Left lung (tissue), 4 donors: ENCODE measurements at regions not wholly inside any gene's neighbourhood (a gene's known extent, or its start where the extent isn't known, plus 50 kb on each side); places are given as distances from the start of the nearest gene placed in this dataset.

ENCODE experiments used
- ATAC-seq: fragments of 200-7000 bp; cut with Tn5 transposase; one replicate; pipeline ENCODE4 v1.9.1; 2020; ENCODE audit warnings: moderate library complexity
- DNase-seq, 4 donors: peaks; one replicate each; pipeline ENCODE4 v3.0.0-alpha.2; 2013 to 2020
- H3K27ac ChIP-seq, 2 donors: fragments of 200-600 bp; sonication (generic) in 1 of 2; one replicate each; pipeline versions ENCODE4 v1.5.0 to v1.8.0; 2020 to 2021
- H3K27me3 ChIP-seq, 2 donors: fragments of 200-600 bp; sonication (generic) in 1 of 2; one replicate each; pipeline versions ENCODE4 v1.5.0 to v1.8.0; 2020 to 2021
- H3K36me3 ChIP-seq, 2 donors: fragments of 200-600 bp; sonication (generic) in 1 of 2; one replicate each; pipeline versions ENCODE4 v1.5.0 to v1.8.0; 2020 to 2021
- H3K4me1 ChIP-seq, 2 donors: fragments of 200-600 bp; one replicate each; pipeline ENCODE4 v1.8.0; 2021
- H3K4me3 ChIP-seq, 2 donors: fragments of 200-600 bp; sonication (generic) in 1 of 2; one replicate each; pipeline versions ENCODE4 v1.5.0 to v1.8.0; 2020 to 2021; ENCODE audit warnings: mild to moderate bottlenecking in 1 of 2
- H3K9me3 ChIP-seq, 2 donors: fragments of 200-600 bp; sonication (generic) in 1 of 2; one replicate each; pipeline versions ENCODE4 v1.5.0 to v1.8.0; 2020 to 2021
- intact Hi-C, 2 donors: fragments of 100-400 bp; cut with DNase I; formaldehyde crosslinking; loops; one replicate each; pipeline versions ENCODE4 v1.11.2 to v1.14.2; 2022
- TF ChIP-seq, protein P1 (sequence below), 2 donors: fragments of 200-600 bp; sonication (generic) in 1 of 2; IDR thresholded peaks; one replicate each; pipeline versions ENCODE4 v1.5.0 to v1.8.0; 2021; ENCODE audit warnings: antibody characterized with exemption in 2 of 2
- donor health status: DM: no; HTN: yes; CAD: no.
- donor health status: DM: no; HTN: no; CAD: no.

DNA sequence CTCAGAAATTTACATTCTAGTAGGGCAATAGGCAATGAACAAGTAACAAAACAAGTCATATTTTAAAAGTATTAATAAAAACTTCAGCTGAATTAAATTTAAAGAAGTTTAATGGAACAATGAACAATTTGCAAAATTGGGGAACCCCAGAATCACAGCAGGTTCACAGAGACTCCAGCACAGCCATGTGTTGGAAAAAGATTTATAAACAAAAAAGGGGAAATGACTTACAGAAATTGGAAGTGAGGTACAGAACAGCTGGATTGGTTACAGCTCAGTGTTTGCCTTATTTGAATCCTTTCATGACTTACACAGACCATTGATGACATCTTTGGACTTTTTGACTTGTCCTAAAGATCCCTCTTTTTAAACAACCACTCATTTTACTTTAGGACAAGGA lies 179.9 kb upstream of the SCN7A start:
- Histone ChIP-seq H3K36me3 (no peaks in the 10 kb centered on the region), H3K27ac (no peak overlapping the region), H3K27me3 (no peaks in the 10 kb centered on the region), H3K9me3 (no peaks in the 10 kb centered on the region), H3K4me3 (no peak overlapping the region), H3K4me1 (no peaks in the 10 kb centered on the region)
- ATAC-seq (no peak), DNase-seq (no peak)
- TF ChIP-seq, protein P1, sequence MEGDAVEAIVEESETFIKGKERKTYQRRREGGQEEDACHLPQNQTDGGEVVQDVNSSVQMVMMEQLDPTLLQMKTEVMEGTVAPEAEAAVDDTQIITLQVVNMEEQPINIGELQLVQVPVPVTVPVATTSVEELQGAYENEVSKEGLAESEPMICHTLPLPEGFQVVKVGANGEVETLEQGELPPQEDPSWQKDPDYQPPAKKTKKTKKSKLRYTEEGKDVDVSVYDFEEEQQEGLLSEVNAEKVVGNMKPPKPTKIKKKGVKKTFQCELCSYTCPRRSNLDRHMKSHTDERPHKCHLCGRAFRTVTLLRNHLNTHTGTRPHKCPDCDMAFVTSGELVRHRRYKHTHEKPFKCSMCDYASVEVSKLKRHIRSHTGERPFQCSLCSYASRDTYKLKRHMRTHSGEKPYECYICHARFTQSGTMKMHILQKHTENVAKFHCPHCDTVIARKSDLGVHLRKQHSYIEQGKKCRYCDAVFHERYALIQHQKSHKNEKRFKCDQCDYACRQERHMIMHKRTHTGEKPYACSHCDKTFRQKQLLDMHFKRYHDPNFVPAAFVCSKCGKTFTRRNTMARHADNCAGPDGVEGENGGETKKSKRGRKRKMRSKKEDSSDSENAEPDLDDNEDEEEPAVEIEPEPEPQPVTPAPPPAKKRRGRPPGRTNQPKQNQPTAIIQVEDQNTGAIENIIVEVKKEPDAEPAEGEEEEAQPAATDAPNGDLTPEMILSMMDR (IDR thresholded peaks at IDR 0.05) = no peak
- intact Hi-C loops = no loop called here

DNA sequence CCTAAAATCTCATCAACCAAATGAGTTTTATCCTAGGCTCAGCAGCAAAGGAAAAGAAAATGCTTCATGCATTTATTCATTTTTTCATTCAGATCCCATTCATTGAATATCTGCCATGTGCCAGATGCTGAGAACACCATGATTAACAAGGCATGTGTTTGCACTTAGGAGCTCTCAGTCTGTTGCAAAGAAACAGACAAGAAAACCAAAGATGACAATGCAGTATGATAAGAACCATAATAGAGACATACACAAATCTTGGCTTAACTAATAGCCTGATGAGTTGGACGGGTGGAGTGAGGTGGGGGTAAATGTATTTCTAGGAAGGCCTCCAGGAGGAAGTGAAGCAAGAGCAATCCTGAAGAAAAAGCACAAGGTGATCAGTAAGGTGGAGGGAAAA lies 177.8 kb upstream of the SCN7A start:
- H3K36me3 ChIP-seq = no peaks in the 10 kb centered on the region
- no peak overlapping the region for H3K27ac ChIP-seq
- H3K27me3 ChIP-seq = no peaks in the 10 kb centered on the region
- DNase-seq (no peak), ATAC-seq (no peak)
- H3K4me1 ChIP-seq = no peaks in the 10 kb centered on the region
- H3K9me3 ChIP-seq = no peaks in the 10 kb centered on the region
- H3K4me3 ChIP-seq = no peak overlapping the region
- TF ChIP-seq, protein P1 (IDR thresholded peaks at IDR 0.05) = no peak
- intact Hi-C loops = no loop called here

DNA sequence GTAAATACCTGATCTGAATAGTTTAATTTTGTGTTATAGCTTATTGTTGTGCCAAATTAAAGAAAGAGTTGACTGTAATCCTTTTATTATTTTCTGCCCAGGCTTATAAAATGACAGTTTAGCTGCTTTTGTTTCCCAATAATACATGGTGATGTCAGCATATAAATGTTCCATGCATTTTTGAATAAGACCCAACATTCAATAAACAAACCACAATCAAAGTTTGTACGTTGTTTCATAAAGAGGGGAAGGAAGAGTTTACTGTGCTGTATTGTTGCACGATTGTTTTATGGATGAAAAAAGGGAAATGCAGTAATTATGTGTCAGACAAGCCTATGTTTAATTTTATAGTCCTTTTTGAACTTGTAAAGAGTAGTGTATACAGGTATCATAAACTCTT lies 177.2 kb upstream of the SCN7A start:
- TF ChIP-seq, protein P1 (IDR thresholded peaks at IDR 0.05) = no peak
- DNase-seq (peak in 1 of 4 donors; percentile 1), ATAC-seq (no peak)
- H3K4me3 ChIP-seq = no peak overlapping the region
- intact Hi-C loops = no loop called here
- no peaks in the 10 kb centered on the region for H3K9me3 ChIP-seq
- H3K27ac ChIP-seq = no peak overlapping the region
- no peaks in the 10 kb centered on the region for H3K4me1 ChIP-seq
- no peaks in the 10 kb centered on the region for H3K36me3 ChIP-seq
- no peaks in the 10 kb centered on the region for H3K27me3 ChIP-seq

DNA sequence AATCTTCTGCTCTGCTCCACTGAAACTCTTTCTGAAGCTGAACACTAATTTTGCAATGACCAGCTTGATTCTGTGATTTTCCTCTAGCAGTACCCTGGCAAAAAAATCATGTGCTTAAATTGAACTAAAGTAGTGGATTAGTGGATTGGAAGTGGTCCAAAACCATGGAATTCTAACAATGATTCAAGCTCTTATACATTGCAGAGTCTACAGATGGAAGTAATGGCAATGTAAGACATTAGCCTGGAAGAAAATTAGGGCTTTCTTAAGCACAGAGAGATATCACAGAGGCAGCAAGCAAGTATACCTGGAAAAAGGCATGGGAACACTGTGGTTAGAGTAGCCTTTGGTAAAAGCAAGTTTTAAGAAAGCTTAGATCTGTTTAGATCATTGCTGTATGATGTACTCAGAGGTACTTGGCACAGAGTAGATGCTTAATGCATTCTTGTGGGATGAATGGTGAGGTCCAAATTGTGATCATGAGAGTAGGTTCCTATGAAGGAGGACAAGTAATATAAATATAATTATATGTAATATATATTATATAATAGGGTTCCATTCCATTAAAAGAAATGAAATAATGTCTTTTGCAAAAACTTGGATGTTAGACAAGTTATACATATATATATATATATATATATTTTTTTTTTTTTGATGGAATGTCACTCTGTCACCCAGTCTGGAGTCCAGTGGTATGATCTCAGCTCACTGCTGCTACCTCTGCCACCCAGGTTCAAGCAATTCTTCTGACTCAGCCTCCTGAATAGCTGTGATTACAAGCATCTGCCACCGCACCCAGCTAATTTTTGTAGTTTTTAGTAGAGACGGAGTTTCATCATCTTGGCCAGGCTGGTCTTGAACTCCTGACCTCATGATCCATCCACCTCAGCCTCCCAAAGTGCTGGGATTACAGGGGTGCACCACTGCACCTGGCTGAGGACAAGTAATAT lies 172.2 kb upstream of the SCN7A start:
- ATAC-seq = no peak
- Histone ChIP-seq H3K4me3 (no peak overlapping the region), H3K4me1 (no peaks in the 10 kb centered on the region), H3K36me3 (no peaks in the 10 kb centered on the region), H3K27ac (no peak overlapping the region), H3K9me3 (no peaks in the 10 kb centered on the region), H3K27me3 (no peaks in the 10 kb centered on the region)
- intact Hi-C loops = no loop called here
- TF ChIP-seq, protein P1 (IDR thresholded peaks at IDR 0.05) = no peak
- no peak for DNase-seq

DNA sequence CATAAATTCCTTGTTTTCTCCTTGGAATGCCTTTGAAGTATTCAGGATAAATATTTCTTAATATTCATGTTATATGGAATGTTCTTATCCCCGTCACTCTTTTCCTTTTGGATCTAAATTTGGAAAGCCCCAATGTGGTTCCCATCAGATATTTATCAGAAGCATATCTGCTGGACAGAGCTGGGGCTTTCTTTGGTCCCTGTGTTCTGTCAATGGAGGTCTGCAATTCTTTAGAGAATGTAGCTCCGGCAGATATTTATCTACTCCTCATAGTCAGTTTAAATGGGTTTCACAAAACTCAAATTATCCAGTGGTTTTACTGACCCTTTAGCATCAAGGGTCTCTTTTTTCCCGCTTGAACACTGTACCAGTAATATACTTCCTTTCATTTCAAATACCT lies 167.8 kb upstream of the SCN7A start:
- H3K9me3 ChIP-seq = no peaks in the 10 kb centered on the region
- no peak overlapping the region for H3K4me3 ChIP-seq
- TF ChIP-seq, protein P1 (IDR thresholded peaks at IDR 0.05) = no peak
- H3K36me3 ChIP-seq = no peaks in the 10 kb centered on the region
- H3K4me1 ChIP-seq = no peaks in the 10 kb centered on the region
- intact Hi-C loops = no loop called here
- no peaks in the 10 kb centered on the region for H3K27me3 ChIP-seq
- H3K27ac ChIP-seq = no peak overlapping the region
- DNase-seq (no peak), ATAC-seq (no peak)
